ENCODE measurements at regions not wholly inside any gene's neighbourhood (a gene's known extent, or its start where the extent isn't known, plus 50 kb on each side); places are given as distances from the start of the nearest gene placed in this dataset.
"Not testable (repeated sequence)": the region's sequence is repeated elsewhere in the genome, so short reads cannot be mapped to it uniquely, and the experiment has no call there.

DNA sequence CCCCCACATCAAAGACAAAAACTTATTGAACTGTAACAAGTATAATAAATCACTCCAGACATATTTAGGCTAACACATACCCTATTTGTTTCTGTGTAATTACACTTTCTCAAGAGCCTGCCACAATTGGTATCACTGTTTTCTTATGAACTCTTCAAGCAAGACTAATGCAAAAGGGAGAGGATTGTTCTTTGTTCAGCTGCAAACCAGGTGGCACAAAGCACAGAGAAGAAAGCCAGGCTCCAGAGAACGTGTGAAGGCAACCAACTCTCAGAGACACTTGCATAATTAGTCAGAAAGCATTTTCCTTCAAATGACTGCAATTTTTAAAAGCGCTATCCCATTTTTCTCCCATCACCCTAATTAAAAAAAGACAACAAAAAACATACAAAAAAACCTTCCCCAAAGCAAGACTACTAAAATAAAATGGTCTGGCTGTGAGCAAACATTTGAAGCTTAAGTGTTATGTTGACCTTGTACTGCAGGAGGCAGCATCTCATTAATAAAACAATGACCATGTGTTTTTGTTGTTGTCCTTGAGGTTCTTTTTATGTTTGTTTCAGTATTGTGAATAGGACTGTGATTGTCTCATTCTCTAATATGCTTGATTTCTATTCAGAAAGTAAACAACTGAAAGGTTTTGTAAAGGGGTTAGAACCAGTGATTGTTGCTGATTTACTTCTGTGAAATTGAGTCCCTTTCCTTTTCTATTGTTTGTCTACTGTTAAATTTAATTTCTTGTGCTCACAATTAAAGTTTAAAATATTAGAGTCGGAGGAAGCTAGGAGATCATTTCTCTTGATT lies 452.7 kb upstream of the PDE3A start:
- Histone ChIP-seq H3K4me3 (replicated peaks in 1 of 4; ENCODE audit: control extremely low read depth in 1 of 4, insufficient read depth in 1 of 4, low read depth in 3 of 4, low read length in 4 of 4) (no peak overlapping the region), H3K27ac (ENCODE audit: insufficient read depth, low read length) (no peak overlapping the region), H3K9ac (ENCODE audit: insufficient read depth, low read length) (no peak overlapping the region), H3K27me3 (ENCODE audit: control insufficient read depth, insufficient read depth, low read length) (no peaks in the 10 kb centered on the region), H3K36me3 (ENCODE audit: control insufficient read depth, insufficient read depth, low read length) (no peaks in the 10 kb centered on the region), H3K4me2 (ENCODE audit: extremely low read depth, insufficient read depth, low read length) (no peak overlapping the region), H3K4me1 (ENCODE audit: control insufficient read depth, extremely low read depth, insufficient read depth, low read length) (no peaks in the 10 kb centered on the region), H2AFZ (ENCODE audit: low read length) (no peak overlapping the region), H3K79me2 (ENCODE audit: control insufficient read depth, insufficient read depth, low read length) (no peaks in the 10 kb centered on the region), H3K9me3 (ENCODE audit: control insufficient read depth, insufficient read depth, low read depth, low read length) (no peaks in the 10 kb centered on the region), H4K20me1 (ENCODE audit: control insufficient read depth, extremely low read depth, insufficient read depth, low read length) (no peaks in the 10 kb centered on the region)
- peak; percentile 57 to 70 for DNase-seq (ENCODE audit: low read depth in 2 of 2)
- TF ChIP-seq EZH2 (IDR thresholded peaks at IDR 0.05; ENCODE audit: low read length, missing control alignments) = no peak
- TF ChIP-seq, protein P1, sequence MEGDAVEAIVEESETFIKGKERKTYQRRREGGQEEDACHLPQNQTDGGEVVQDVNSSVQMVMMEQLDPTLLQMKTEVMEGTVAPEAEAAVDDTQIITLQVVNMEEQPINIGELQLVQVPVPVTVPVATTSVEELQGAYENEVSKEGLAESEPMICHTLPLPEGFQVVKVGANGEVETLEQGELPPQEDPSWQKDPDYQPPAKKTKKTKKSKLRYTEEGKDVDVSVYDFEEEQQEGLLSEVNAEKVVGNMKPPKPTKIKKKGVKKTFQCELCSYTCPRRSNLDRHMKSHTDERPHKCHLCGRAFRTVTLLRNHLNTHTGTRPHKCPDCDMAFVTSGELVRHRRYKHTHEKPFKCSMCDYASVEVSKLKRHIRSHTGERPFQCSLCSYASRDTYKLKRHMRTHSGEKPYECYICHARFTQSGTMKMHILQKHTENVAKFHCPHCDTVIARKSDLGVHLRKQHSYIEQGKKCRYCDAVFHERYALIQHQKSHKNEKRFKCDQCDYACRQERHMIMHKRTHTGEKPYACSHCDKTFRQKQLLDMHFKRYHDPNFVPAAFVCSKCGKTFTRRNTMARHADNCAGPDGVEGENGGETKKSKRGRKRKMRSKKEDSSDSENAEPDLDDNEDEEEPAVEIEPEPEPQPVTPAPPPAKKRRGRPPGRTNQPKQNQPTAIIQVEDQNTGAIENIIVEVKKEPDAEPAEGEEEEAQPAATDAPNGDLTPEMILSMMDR (conservative IDR thresholded peaks at IDR 0.05 in 1 of 2, IDR thresholded peaks at IDR 0.05 in 1 of 2; ENCODE audit: low read depth in 1 of 2, low read length in 2 of 2) = peak; percentile 52 to 62

DNA sequence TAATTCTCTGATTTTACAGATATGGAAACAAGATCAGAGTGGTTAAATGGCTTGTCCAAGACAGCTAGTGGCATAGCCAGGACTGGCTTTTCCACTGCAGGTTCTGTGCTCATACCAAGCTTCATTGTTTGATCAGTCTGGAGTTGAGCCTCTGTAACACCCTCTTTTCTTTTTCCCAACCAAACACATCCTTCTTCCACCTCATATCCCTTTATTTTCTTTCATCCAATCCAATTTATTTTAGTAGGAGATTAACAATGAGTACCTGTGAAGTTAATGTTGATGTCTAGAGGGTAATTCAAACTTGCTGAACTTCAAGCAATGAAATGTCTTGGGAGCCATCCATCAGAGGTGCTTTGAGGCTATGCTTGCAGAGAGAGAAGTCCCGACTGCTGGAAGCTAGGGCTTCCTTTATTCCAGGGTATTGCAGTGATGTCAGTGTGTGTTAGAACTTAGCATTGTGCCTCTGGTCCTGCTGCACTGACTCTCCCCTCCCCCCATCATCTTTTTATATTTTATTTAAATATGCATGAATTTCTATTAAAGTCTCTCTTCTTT lies 452.1 kb upstream of the PDE3A start:
- H3K4me3 ChIP-seq (replicated peaks in 1 of 4; ENCODE audit: control extremely low read depth in 1 of 4, insufficient read depth in 1 of 4, low read depth in 3 of 4, low read length in 4 of 4) = no peak overlapping the region
- no peak overlapping the region for H3K9ac ChIP-seq (ENCODE audit: insufficient read depth, low read length)
- H3K4me1 ChIP-seq (ENCODE audit: control insufficient read depth, extremely low read depth, insufficient read depth, low read length) = no peaks in the 10 kb centered on the region
- H3K36me3 ChIP-seq (ENCODE audit: control insufficient read depth, insufficient read depth, low read length) = no peaks in the 10 kb centered on the region
- no peak overlapping the region for H2AFZ ChIP-seq (ENCODE audit: low read length)
- TF ChIP-seq, protein P1 (conservative IDR thresholded peaks at IDR 0.05 in 1 of 2, IDR thresholded peaks at IDR 0.05 in 1 of 2; ENCODE audit: low read depth in 1 of 2, low read length in 2 of 2) = no peak
- TF ChIP-seq EZH2 (IDR thresholded peaks at IDR 0.05; ENCODE audit: low read length, missing control alignments) = no peak
- no peaks in the 10 kb centered on the region for H3K79me2 ChIP-seq (ENCODE audit: control insufficient read depth, insufficient read depth, low read length)
- no peaks in the 10 kb centered on the region for H3K9me3 ChIP-seq (ENCODE audit: control insufficient read depth, insufficient read depth, low read depth, low read length)
- no peak overlapping the region for H3K27ac ChIP-seq (ENCODE audit: insufficient read depth, low read length)
- no peak for DNase-seq (ENCODE audit: low read depth in 2 of 2)
- no peaks in the 10 kb centered on the region for H3K27me3 ChIP-seq (ENCODE audit: control insufficient read depth, insufficient read depth, low read length)
- no peaks in the 10 kb centered on the region for H4K20me1 ChIP-seq (ENCODE audit: control insufficient read depth, extremely low read depth, insufficient read depth, low read length)
- no peak overlapping the region for H3K4me2 ChIP-seq (ENCODE audit: extremely low read depth, insufficient read depth, low read length)

DNA sequence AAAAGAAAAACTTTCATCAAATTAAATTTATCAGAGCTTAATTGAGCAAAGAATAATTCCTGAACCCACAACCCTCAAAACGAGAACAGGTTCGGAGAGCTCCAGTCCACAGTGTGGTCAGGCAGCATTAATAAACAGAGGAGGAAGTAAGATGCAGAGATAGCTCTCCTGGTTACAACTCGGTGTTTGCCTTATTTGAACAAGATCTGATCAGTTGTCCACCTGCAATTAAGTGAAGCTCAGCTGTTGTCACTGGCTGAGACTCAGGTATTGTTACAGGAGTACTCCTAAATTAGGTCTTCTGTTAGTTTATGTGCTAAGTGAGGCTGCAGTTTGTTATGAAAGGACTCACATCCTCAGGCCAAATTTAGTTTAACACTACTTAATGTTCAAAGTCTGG lies 451.4 kb upstream of the PDE3A start:
- H2AFZ ChIP-seq (ENCODE audit: low read length) = no peak overlapping the region

DNA sequence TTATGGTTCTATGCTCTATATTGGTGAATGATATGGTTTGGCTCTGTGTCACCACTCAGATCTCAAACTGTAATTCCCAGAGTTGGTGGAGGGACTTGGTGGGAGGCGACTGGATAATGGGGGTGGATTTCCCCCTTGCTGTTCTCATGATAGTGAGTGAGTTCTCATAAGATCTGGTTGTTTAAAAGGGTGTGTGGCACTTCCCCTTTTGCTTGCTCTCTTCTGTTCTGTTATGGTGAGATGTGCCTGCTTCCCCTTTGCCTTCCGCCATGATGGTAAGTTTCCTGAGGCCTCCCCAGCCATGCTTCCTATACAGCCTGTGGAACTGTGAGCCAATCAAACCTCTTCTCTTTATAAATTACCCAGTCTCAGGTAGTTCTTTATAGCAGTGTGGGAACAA lies 446.6 kb upstream of the PDE3A start:
- not testable (repeated sequence) for H2AFZ ChIP-seq (ENCODE audit: low read length); H3K9me3 ChIP-seq (ENCODE audit: control insufficient read depth, insufficient read depth, low read depth, low read length); H3K79me2 ChIP-seq (ENCODE audit: control insufficient read depth, insufficient read depth, low read length); H3K36me3 ChIP-seq (ENCODE audit: control insufficient read depth, insufficient read depth, low read length); H3K4me1 ChIP-seq (ENCODE audit: control insufficient read depth, extremely low read depth, insufficient read depth, low read length); DNase-seq (ENCODE audit: low read depth in 2 of 2); H3K27ac ChIP-seq (ENCODE audit: insufficient read depth, low read length); H3K27me3 ChIP-seq (ENCODE audit: control insufficient read depth, insufficient read depth, low read length); H3K4me2 ChIP-seq (ENCODE audit: extremely low read depth, insufficient read depth, low read length); H4K20me1 ChIP-seq (ENCODE audit: control insufficient read depth, extremely low read depth, insufficient read depth, low read length); H3K9ac ChIP-seq (ENCODE audit: insufficient read depth, low read length); H3K4me3 ChIP-seq (replicated peaks in 1 of 4; ENCODE audit: control extremely low read depth in 1 of 4, insufficient read depth in 1 of 4, low read depth in 3 of 4, low read length in 4 of 4)

More for the DNA sequence above, 451.4 kb upstream of the PDE3A start:
- Histone ChIP-seq H3K9me3 (ENCODE audit: control insufficient read depth, insufficient read depth, low read depth, low read length) (no peaks in the 10 kb centered on the region), H3K4me1 (ENCODE audit: control insufficient read depth, extremely low read depth, insufficient read depth, low read length) (no peaks in the 10 kb centered on the region), H3K36me3 (ENCODE audit: control insufficient read depth, insufficient read depth, low read length) (no peaks in the 10 kb centered on the region), H3K4me2 (ENCODE audit: extremely low read depth, insufficient read depth, low read length) (no peak overlapping the region), H3K27ac (ENCODE audit: insufficient read depth, low read length) (no peak overlapping the region), H3K79me2 (ENCODE audit: control insufficient read depth, insufficient read depth, low read length) (no peaks in the 10 kb centered on the region), H3K27me3 (ENCODE audit: control insufficient read depth, insufficient read depth, low read length) (no peaks in the 10 kb centered on the region), H3K9ac (ENCODE audit: insufficient read depth, low read length) (no peak overlapping the region), H3K4me3 (replicated peaks in 1 of 4; ENCODE audit: control extremely low read depth in 1 of 4, insufficient read depth in 1 of 4, low read depth in 3 of 4, low read length in 4 of 4) (no peak overlapping the region), H4K20me1 (ENCODE audit: control insufficient read depth, extremely low read depth, insufficient read depth, low read length) (no peaks in the 10 kb centered on the region)
- TF ChIP-seq, protein P1 (conservative IDR thresholded peaks at IDR 0.05 in 1 of 2, IDR thresholded peaks at IDR 0.05 in 1 of 2; ENCODE audit: low read depth in 1 of 2, low read length in 2 of 2) = no peak
- TF ChIP-seq EZH2 (IDR thresholded peaks at IDR 0.05; ENCODE audit: low read length, missing control alignments) = no peak
- no peak for DNase-seq (ENCODE audit: low read depth in 2 of 2)

Measured in fibroblast of lung (primary cell).